Epithelial cell of proximal tubule (primary cell): ENCODE measurements at regions not wholly inside any gene's neighbourhood (a gene's known extent, or its start where the extent isn't known, plus 50 kb on each side); places are given as distances from the start of the nearest gene placed in this dataset.

Source experiments
- DNase-seq: peaks from one replicate; pipeline ENCODE4 v3.0.0-alpha.2; 2011; ENCODE audit warnings: low read depth
- H3K4me3 ChIP-seq: 2 replicates; pipeline ENCODE4 v1.5.1; 2011; ENCODE audit warnings: low read depth, mild to moderate bottlenecking, low read length
- CTCF ChIP-seq: conservative IDR thresholded peaks from 2 replicates; pipeline ENCODE4 v1.5.1; 2012; ENCODE audit warnings: low read depth, mild to moderate bottlenecking, low read length

- TF ChIP-seq CTCF = no peak
- H3K4me3 ChIP-seq = no peak overlapping the region
- no peak for DNase-seq
Measured at GRCh38 chr5:20537911-20538703, 550.1 kb upstream of the CDH18 start.

- DNase-seq = no peak
- TF ChIP-seq CTCF = no peak
- H3K4me3 ChIP-seq = no peak overlapping the region
Measured at GRCh38 chr5:20536813-20537212, 548.8 kb upstream of the CDH18 start.

- no peak for DNase-seq
- no peak overlapping the region for H3K4me3 ChIP-seq
- no peak for TF ChIP-seq CTCF
Measured at GRCh38 chr5:20536341-20536740, 548.3 kb upstream of the CDH18 start.

- no peak for DNase-seq
- H3K4me3 ChIP-seq = no peak overlapping the region
- TF ChIP-seq CTCF = no peak
Measured at GRCh38 chr5:20528471-20528870, 540.5 kb upstream of the CDH18 start.

- TF ChIP-seq CTCF = no peak
- no peak overlapping the region for H3K4me3 ChIP-seq
- no peak for DNase-seq
Measured at GRCh38 chr5:20524991-20525529, 537.1 kb upstream of the CDH18 start.

- H3K4me3 ChIP-seq = no peak overlapping the region
- TF ChIP-seq CTCF = no peak
- DNase-seq = no peak
Measured at GRCh38 chr5:20522905-20523482, 535.0 kb upstream of the CDH18 start.
